HG03575 (cell line): ENCODE measurements at regions not wholly inside any gene's neighbourhood (a gene's known extent, or its start where the extent isn't known, plus 50 kb on each side); places are given as distances from the start of the nearest gene placed in this dataset.
"Not testable (repeated sequence)": the region's sequence is repeated elsewhere in the genome, so short reads cannot be mapped to it uniquely, and the experiment has no call there.

Experiments used
- ATAC-seq: cut with Tn5 transposase; IDR thresholded peaks from one replicate; pipeline ENCODE4 v1.9.1; 2021; ENCODE audit not compliant: unreplicated experiment, insufficient number of reproducible peaks, low FRiP score; ENCODE audit errors: extremely low read depth

DNA sequence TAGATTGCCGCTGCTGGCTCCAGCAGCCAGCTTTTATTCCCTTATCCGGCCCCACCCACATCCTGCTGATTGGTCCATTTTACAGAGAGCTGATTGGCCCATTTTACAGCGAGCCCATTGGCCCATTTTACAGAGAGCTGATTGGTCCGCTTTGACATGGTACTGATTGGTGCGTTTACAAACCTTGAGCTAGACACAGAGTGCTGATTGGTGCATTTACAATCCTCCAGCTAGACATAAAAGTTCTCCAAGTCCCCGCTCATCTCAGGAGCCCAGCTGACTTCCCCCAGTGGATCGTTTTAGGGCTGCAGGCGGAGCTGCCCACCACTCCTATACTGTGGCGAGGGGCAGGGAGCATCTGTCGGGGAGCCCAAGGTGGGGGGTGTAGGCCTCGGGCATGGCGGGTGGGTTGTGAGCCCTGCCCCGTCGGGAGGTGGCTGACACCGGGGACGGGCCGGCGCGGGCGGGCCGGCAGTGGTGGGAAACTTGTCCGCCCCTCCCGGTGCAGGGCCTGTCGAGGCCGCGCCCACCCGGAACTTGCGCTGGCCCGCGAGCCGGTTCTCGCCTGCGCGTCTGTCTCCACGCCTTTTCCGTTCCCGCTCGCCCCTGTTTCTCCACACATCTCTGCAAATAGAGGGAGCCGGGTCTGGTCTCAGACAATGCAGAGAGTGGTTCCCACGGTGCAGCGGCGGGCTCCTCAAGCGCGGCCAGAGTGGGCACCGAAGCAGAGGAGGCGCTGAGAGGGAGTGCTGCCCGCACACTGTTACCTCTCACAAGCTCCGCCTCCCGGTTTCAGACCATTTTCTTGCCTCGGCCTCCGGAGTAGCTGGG is 86.1 kb upstream of the STMND1 start:
- ATAC-seq, result no peak

DNA sequence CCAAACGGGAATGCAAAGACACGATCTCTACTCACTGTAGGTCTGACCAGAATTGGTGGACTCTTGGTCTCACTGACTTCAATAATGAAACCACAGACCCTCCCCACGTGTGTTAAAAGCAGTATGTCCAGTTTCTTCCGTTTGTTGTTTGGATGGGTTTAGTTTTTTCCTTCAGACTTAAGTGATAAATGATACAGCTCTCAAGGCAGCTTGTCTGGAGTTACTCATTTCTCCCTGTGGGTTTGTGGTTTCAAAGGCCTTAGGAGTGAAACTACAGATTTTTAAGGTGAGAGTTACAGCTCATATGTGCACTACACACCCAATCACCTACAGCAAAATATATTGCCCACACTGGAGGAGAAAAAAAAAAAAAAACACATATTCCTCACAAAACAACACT is 86.7 kb upstream of the STMND1 start:
- ATAC-seq, result peak; percentile 99

DNA sequence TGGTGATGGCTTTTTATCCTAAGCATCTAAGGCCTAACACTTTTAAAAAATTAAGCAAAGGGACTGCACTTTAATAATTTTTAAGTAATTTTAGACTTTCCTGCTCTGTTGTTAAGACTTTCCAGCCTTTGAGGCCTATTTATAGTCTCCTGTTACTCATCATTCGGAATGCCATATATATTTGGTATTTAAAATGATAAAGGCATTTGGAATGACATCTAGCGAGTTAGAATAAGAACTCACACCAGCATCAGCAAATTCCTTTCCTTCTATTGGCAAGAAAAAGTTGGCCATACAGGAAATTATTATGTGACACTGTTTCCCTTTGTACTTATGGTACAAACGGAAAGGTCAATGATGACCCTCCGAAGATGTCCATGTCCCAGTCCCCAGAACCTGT is 88.1 kb upstream of the STMND1 start:
- no peak for ATAC-seq

DNA sequence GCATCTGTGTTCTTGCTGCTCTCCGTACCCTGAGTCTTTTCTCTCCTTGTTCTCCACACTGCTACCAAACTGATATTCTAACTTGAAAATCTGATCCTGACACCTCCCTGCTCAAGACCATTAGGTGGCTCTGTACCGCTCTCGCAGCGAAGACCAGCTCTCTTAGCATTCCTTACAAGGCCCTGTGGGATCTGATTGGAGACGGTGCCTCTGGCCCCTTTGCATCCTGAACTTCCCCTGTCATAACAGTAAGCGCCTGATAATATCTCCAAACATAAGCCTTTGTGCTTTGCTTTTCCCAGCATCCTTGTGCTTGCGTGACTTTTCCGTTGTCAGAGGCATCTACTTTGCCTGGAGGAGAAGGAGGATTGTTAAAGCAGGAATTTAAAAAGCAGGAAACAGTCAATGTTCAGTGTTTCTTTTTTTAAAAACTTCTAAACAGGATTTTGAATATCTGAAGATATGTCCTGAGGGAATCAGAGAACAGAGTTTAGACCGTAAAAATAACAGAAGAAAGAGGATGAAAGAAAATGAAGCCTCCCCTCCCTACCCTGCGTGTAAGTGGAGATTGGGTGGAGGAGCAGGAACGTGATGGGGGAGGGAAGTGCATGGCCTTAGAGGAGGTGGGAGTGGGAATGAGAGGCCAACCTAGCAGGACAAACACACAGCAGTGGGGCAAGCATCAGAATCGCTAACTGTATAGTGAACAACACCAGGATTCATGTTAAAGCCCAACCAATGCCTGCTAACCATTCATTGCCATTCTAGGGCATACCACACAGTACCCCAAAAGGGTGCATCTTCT is 89.2 kb upstream of the STMND1 start:
- no peak for ATAC-seq

DNA sequence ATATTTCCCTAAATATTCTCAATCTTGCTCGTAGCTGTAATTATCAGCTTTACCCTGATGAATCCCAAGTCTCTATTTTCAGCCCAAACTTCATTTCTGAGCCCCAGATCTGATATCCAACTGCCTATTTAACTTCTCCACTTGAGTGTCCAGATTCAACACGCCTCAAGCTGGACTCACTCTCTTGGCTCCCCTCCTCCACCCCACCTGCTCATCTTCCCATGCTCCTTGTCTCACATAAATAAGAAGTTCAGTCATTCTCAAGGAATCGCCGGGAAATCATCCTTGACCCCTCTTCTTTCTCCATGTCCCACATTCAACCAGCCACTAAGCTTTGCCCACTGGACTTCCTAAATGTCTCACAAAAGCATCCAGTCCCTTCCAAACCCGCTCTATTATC is 89.9 kb upstream of the STMND1 start:
- ATAC-seq, result no peak

DNA sequence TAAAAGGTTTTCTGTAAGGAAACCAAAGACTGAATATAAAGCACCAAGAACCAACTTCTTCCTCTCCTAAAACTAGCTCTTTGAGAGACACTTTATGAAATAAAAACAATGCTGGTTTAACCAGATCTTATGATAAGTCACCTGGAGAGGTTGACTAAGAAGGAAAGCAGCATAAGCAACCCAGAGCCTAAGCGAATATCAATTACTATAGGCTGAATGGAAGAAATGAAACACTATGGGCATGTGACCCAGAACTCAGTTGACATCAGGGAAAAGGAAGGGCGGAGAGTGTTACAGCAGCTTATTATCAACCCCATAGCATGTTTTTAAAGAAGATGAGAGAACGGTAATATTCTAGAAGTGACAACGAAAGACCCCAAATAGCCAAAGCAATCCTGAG is 94.1 kb upstream of the STMND1 start:
- ATAC-seq, result no peak

DNA sequence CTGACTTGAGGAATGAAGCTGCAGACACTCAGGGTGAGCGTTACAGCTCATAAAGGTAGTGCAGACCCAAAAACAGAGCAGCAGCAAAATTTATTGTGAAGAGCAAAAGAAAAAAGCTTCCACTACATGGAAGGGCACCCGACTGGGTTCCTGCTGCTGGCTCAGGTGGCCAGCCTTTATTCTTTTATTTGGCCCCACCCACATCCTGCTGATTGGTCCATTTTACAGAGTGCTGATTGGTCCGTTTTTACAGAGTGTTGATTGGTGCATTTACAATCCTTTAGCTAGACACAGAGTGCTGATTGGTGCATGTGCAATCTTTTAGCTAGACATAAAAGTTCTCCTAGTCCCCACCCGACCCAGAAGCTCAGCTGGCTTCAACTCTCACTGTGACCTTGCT is 95.3 kb upstream of the STMND1 start:
- no peak for ATAC-seq

DNA sequence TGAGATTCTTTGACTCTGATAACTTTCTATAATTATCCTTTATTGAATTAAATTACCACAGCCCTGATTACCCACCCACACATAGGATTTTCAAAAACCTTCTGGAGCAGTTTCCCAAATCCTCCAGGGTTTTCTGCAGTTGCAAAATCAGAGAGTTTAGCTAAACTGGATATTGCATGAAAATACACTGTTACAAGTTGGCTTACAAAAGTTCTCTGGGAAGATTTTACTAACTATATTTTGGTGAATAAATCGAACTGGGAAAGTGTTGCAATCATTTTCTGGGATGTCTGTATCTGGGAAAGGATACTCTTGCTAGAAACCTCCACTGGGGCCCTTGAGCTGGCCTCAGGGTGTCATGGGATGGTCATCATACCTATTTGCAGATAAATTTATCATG is 97.6 kb upstream of the STMND1 start:
- no peak for ATAC-seq

DNA sequence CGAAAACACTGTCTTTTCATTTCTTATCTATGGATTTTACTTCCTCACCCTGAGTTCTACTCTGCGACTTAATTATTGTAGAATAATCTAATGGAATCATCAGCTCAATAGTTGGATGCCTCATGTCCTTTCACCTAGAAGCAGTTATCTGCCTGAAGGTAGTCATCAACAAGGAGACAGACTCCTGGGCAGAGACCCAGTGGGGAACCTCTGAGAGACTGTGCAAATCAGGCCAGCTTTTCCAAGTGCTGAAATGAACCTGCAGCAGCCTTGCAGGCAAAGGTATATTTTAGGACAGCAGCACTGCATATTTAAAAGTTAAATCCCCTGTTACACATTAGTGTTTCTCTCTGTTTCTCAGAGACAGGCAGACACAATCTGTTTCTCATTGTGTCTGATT is 99.7 kb upstream of the STMND1 start:
- no peak for ATAC-seq

DNA sequence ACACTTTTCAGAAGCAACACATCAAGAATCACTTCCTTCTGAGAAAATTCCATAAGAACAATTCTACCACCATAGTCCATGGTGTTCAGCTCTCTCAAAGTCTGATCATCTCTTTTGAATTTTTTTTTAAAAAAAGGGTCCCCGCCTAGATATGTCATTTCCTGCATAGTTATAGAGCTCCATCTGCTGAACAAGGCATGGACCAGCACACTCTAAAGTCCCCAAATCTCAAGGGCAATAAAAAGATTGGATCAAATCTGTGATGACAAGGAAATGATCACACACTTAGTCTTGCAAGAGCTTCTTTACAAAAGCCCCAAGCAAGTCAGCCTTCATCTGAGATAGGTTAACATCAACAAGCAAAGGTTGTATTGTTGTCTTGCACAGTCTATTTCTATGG is 100.7 kb upstream of the STMND1 start:
- no peak for ATAC-seq

DNA sequence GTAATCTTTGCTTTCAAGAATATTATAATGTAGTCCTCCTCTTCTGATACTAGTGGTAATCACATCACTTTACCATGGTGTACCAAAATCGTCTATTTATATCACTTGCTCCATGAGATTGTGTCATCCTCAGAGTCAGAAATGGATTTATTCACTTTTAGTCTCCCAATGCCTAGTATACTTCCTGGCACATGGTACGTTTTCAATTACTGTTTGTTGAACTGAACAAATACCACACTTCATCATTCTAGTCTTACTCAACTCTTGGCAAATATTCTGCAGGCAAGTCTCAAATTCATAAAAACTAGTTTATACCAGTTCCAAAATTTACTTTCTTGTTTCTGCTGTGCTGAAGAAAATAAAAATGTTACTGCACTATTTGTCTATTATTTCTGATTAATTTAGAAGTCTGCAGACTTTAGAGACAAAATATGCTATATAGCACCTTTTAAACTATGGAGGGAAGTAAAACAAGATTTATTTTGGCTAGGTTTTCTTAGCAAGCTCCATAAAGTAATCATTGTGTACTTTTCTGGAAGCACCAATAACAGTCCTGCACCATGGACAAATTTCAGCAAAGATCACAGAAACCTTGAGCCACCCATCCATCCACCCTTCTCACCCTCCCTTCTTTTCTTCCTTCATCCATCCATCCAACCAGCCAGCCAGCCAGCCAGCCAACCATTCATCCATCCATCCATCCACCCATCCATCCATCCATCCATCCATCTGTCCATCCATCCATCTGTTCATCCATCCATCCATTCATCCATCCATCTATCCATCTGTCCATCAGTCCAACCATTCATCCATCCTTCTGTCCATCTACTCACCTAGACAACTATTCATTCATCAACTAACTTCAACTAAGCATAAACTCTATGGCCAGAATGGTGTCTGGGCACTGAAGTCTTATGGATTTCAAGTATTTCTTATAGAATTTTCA is 102.1 kb upstream of the STMND1 start:
- no peak for ATAC-seq

DNA sequence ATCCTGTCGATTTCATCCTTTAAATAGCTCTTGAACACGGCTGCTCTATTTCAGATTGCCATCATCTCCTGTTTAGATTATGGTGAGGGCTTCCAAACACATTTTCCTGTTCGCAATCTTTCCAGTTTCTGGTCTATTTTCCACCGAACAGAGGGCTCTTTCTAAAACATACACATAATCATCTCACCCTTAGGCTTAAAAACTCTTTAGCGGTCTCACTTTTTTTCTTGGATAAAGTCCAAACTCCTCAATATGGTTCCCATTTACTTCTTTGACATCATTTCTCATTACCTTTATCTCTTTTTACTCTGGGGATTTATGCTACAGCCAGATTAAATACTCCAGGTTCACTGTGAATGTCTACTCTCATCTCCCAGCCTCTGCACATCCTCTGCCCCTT is 103.4 kb upstream of the STMND1 start:
- no peak for ATAC-seq

DNA sequence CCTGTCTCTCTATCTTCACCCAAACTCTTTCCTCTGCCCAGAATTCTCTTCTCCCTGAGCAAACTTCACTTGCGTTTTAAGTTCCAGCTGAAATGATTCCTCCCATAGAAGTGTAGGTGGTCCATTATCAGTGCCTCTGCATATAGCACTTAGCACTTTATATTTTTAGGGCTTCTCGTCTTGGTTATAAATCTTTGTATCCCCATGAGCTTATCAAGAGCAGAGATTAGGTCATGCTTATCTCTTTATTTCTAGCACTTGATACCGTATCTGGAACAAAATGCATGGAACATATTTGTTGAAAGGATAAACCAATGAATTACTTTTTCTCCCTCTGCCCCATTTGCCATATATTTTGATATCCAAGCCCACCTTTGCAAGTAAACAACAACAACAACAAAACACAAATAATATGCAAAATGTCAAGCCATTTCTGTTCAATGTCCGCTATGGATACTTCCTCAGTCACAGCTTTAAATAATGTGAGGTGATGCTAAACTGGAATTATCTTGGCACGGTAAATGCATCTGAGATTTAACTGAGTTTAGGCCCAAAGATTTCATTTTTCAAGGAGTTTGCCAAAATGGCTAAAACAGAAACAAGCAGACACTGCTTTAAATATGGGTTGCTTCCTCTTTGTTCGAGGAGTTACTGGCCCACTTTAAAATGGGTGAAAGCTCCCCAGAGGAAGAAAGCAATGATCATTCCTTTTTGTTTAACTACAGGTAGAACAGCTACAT is 106.2 kb upstream of the STMND1 start:
- ATAC-seq, result no peak

DNA sequence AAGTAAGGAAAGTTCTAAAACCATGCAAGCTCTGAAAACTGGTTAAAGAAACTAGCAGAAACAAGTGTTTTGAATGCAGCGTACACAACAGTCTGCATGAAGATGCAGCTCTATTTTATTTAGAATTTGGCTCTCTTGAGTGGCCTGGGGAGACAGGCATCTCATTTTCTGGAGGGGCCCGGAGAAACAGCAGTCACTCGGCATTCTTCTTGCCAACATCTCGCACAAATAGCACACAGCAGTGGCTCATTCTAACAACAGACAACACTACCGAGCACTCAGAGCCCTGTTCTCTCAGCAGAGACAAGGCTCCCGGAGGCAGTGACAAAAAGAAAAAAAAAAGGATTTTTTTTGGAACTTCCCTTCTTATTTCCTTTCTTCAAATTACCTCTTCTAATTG is 108.5 kb upstream of the STMND1 start:
- ATAC-seq, result no peak

DNA sequence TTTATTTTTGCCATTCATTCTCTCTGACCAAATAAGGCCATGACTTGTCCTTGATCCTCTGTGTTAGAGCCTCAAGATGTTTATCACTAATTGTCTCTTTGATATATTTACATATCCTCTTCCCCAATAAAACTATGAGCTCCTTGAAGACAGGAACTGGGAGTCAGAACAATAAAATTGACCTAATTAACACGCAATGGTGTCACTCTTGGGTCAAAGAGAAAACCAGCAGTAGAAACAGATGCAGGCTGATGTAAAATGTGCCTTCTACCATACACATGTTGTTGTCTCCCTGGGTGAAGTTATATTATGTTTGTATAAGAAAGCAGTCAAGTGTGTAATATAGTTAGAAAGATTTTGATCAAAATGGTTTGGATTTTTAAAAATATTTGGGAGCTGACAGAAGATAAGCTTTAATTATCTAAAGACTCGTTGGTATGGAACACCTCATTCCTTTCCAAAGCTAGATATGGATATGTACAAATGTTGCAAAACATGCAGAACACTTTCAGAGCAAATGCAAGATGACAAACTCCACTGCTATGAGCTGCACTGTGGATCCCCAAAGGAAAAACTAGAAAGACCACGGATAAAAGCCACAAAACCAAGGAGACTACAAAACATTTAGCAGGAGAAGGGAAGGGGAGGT is 109.7 kb upstream of the STMND1 start:
- ATAC-seq, result no peak

DNA sequence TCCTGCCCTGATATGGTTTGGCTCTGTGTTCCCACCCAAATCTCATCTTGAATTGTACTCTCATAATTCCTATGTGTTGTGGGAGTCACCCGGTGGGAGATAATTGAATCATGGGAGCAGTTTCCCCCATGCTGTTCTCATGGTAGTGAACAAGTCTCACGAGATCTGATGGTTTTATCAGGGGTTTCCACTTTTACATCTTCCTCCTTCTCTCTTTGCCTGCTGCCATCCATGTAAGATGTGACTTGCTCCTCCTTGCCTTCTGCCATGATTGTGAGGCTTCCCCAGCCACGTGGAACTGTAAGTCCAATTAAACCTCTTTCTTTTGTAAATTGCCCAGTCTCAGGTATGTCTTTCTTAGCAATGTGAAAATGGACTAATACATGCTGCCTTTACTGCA is 111.9 kb upstream of the STMND1 start:
- ATAC-seq, result not testable (repeated sequence)

DNA sequence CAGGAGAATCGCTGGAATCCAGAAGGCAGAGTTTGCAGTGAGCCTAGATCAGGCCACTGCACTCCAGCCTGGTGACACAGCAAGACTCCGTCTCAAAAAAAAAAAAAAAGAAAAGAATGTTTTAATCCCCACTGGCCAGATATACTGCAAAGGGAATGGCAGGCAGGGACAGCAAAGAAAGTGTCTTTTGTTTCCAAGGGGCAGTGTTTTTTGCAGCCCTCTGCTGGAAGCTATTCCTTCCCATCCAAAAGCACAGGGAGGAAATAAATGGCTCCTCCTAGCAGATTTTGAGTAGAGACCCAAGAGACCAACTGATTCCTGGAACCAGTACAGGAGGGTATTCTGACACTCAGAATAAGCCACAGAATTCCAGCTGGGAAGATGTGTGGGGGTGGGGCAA is 112.5 kb upstream of the STMND1 start:
- no peak for ATAC-seq

DNA sequence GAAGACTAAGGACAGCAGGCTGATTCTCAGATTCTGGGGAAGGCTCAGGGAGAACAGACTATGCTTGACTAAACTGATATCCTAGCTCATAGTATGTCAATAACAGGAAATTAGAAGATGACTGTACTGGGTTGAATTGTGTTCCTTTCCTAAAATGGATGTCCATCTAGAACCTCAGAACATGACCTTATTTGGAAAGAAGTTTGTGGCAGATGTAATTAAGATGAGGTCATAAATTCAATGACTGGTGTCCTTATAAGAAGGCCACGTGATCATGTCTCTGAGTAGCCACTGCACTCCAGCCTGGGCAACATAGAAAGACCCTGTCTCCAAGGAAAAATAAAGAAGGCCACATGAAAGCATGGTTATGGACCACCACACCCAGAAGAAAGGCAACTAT is 113.9 kb upstream of the STMND1 start:
- ATAC-seq, result no peak
